Astrocyte (in vitro differentiated cells and primary cell): ENCODE measurements at regions not wholly inside any gene's neighbourhood (a gene's known extent, or its start where the extent isn't known, plus 50 kb on each side); places are given as distances from the start of the nearest gene placed in this dataset.

ENCODE experiments used
- DNase-seq: peaks from one replicate; pipeline ENCODE4 v3.0.0-alpha.2; 2010; ENCODE audit warnings: low read depth
- FAIRE-seq: peaks from 2 replicates; lab custom pipeline; 2011; peaks lifted over from hg19 to GRCh38; lab: Jason Lieb, UNC
- H2AFZ ChIP-seq: 2 replicates; pipeline ENCODE4 v1.6.0; 2012; ENCODE audit warnings: low read depth, low read length, inconsistent platforms
- H3K27ac ChIP-seq: 2 replicates; pipeline ENCODE4 v1.5.1; 2011; ENCODE audit warnings: low read depth, low read length, inconsistent platforms
- H3K27me3 ChIP-seq: 2 replicates; pipeline ENCODE4 v1.6.0; 2011; ENCODE audit warnings: low read length, inconsistent platforms; ENCODE audit not compliant: insufficient read depth
- H3K36me3 ChIP-seq: 2 replicates; pipeline ENCODE4 v1.5.1; 2011; ENCODE audit warnings: low read length, inconsistent platforms; ENCODE audit not compliant: insufficient read depth
- H3K4me1 ChIP-seq: 2 replicates; pipeline ENCODE4 v1.5.1; 2011; ENCODE audit warnings: low read length, inconsistent platforms; ENCODE audit not compliant: insufficient read depth
- H3K4me2 ChIP-seq: 2 replicates; pipeline ENCODE4 v1.6.0; 2012; ENCODE audit warnings: low read length, inconsistent platforms
- H3K4me3 ChIP-seq: 2 replicates; pipeline ENCODE4 v1.5.1; 2011; ENCODE audit warnings: low read depth, mild to moderate bottlenecking, low read length, inconsistent platforms; ENCODE audit not compliant: insufficient read depth
- H3K79me2 ChIP-seq: 2 replicates; pipeline ENCODE4 v1.6.0; 2012; ENCODE audit warnings: mild to moderate bottlenecking, low read length, inconsistent platforms; ENCODE audit not compliant: insufficient read depth
- H3K9ac ChIP-seq: 2 replicates; pipeline ENCODE4 v1.6.0; 2012; ENCODE audit warnings: mild to moderate bottlenecking, low read length, inconsistent platforms
- H3K9me3 ChIP-seq: 2 replicates; pipeline ENCODE4 v1.5.1; 2012; ENCODE audit warnings: low read depth, mild to moderate bottlenecking, low read length, inconsistent platforms; ENCODE audit not compliant: insufficient read depth
- H4K20me1 ChIP-seq: 2 replicates; pipeline ENCODE4 v1.6.0; 2012; ENCODE audit warnings: low read length, inconsistent platforms; ENCODE audit not compliant: insufficient read depth
- H3K27ac Mint-ChIP-seq: one replicate; pipeline ENCODE4 v1.8.0; 2021; ENCODE audit warnings: mild to moderate bottlenecking, mixed read lengths; ENCODE audit not compliant: unreplicated experiment
- H3K27me3 Mint-ChIP-seq: one replicate; pipeline ENCODE4 v1.8.0; 2021; ENCODE audit warnings: low read depth, mixed read lengths; ENCODE audit not compliant: unreplicated experiment
- H3K36me3 Mint-ChIP-seq: one replicate; pipeline ENCODE4 v1.8.0; 2021; ENCODE audit warnings: low read depth, mixed read lengths; ENCODE audit not compliant: unreplicated experiment
- H3K4me1 Mint-ChIP-seq: one replicate; pipeline ENCODE4 v1.8.0; 2021; ENCODE audit warnings: low read depth, mixed read lengths; ENCODE audit not compliant: unreplicated experiment
- H3K4me3 Mint-ChIP-seq: one replicate; pipeline ENCODE4 v1.8.0; 2021; ENCODE audit warnings: mild to moderate bottlenecking, moderate library complexity, mixed read lengths; ENCODE audit not compliant: unreplicated experiment
- H3K9me3 Mint-ChIP-seq: one replicate; pipeline ENCODE4 v1.8.0; 2021; ENCODE audit warnings: mild to moderate bottlenecking, mixed read lengths; ENCODE audit not compliant: unreplicated experiment
- CTCF ChIP-seq: IDR thresholded peaks from 2 replicates; pipeline ENCODE4 v1.5.1; 2011; ENCODE audit warnings: low read depth, mild to moderate bottlenecking, inconsistent platforms, low read length, moderate library complexity; ENCODE audit not compliant: insufficient read depth
- EZH2 ChIP-seq: IDR thresholded peaks from 2 replicates; pipeline ENCODE4 v1.6.1; 2012; ENCODE audit warnings: mild to moderate bottlenecking, low read length, inconsistent platforms; ENCODE audit not compliant: insufficient read depth

GRCh38 chr2:226611944-226612318 lies 187.7 kb downstream of the IRS1 start:
- no peaks in the 10 kb centered on the region for H3K27me3 ChIP-seq
- H3K9me3 ChIP-seq: no peaks in the 10 kb centered on the region
- H3K4me2 ChIP-seq: peak overlapping the region; percentile 61
- Mint-ChIP-seq H3K36me3 (peaks cover 2% of the 10 kb centered on the region), H3K4me1 (peaks cover 18% of the 10 kb centered on the region), H3K9me3 (peaks cover 2% of the 10 kb centered on the region), H3K27ac (no peak overlapping the region), H3K4me3 (no peak overlapping the region), H3K27me3 (no peaks in the 10 kb centered on the region)
- H2AFZ ChIP-seq: no peak overlapping the region
- DNase-seq (peak; percentile 91), FAIRE-seq (peak; percentile 58)
- peaks cover 13% of the 10 kb centered on the region for H3K4me1 ChIP-seq
- no peak for TF ChIP-seq CTCF
- no peak for TF ChIP-seq EZH2
- no peak overlapping the region for H3K4me3 ChIP-seq
- no peaks in the 10 kb centered on the region for H3K79me2 ChIP-seq
- no peaks in the 10 kb centered on the region for H4K20me1 ChIP-seq
- peak overlapping the region; percentile 83 for H3K27ac ChIP-seq
- no peaks in the 10 kb centered on the region for H3K36me3 ChIP-seq
- H3K9ac ChIP-seq: peak overlapping the region; percentile 47

GRCh38 chr2:226611196-226611943 lies 188.2 kb downstream of the IRS1 start:
- peak; percentile 39 for FAIRE-seq
- Histone ChIP-seq H3K27ac (peak overlapping the region; percentile 83), H3K9ac (peak overlapping the region; percentile 47), H3K9me3 (no peaks in the 10 kb centered on the region), H3K36me3 (no peaks in the 10 kb centered on the region), H3K4me3 (no peak overlapping the region), H3K27me3 (no peaks in the 10 kb centered on the region), H4K20me1 (no peaks in the 10 kb centered on the region), H3K79me2 (no peaks in the 10 kb centered on the region), H3K4me2 (peak overlapping the region; percentile 61), H3K4me1 (peaks cover 13% of the 10 kb centered on the region), H2AFZ (no peak overlapping the region)
- DNase-seq: no peak
- no peaks in the 10 kb centered on the region for H3K27me3 Mint-ChIP-seq
- peaks cover 18% of the 10 kb centered on the region for H3K4me1 Mint-ChIP-seq
- no peak overlapping the region for H3K4me3 Mint-ChIP-seq
- peaks cover 2% of the 10 kb centered on the region for H3K36me3 Mint-ChIP-seq
- no peak overlapping the region for H3K27ac Mint-ChIP-seq
- H3K9me3 Mint-ChIP-seq: peaks cover 6% of the 10 kb centered on the region
- TF ChIP-seq EZH2: no peak
- TF ChIP-seq CTCF: no peak

GRCh38 chr2:226609366-226609765 lies 190.3 kb downstream of the IRS1 start:
- no peak overlapping the region for H3K27ac Mint-ChIP-seq
- Histone ChIP-seq H4K20me1 (no peaks in the 10 kb centered on the region), H3K79me2 (no peaks in the 10 kb centered on the region), H3K4me3 (no peak overlapping the region), H3K9me3 (no peaks in the 10 kb centered on the region), H3K36me3 (no peaks in the 10 kb centered on the region), H3K4me1 (peaks cover 13% of the 10 kb centered on the region), H3K9ac (no peak overlapping the region), H3K27ac (peak overlapping the region; percentile 67), H2AFZ (no peak overlapping the region), H3K4me2 (no peak overlapping the region), H3K27me3 (no peaks in the 10 kb centered on the region)
- H3K4me3 Mint-ChIP-seq: no peak overlapping the region
- H3K9me3 Mint-ChIP-seq: peaks cover 6% of the 10 kb centered on the region
- FAIRE-seq (no peak), DNase-seq (peak; percentile 92)
- H3K27me3 Mint-ChIP-seq: no peaks in the 10 kb centered on the region
- H3K4me1 Mint-ChIP-seq: peaks cover 18% of the 10 kb centered on the region
- TF ChIP-seq CTCF (no peak), EZH2 (no peak)
- H3K36me3 Mint-ChIP-seq: peaks cover 4% of the 10 kb centered on the region
